HG03457 (cell line): ENCODE measurements at regions not wholly inside any gene's neighbourhood (a gene's known extent, or its start where the extent isn't known, plus 50 kb on each side); places are given as distances from the start of the nearest gene placed in this dataset.

Source experiments
- ATAC-seq: cut with Tn5 transposase; IDR thresholded peaks from one replicate; pipeline ENCODE4 v1.9.1; 2021; ENCODE audit warnings: moderate number of reproducible peaks; ENCODE audit not compliant: unreplicated experiment

DNA sequence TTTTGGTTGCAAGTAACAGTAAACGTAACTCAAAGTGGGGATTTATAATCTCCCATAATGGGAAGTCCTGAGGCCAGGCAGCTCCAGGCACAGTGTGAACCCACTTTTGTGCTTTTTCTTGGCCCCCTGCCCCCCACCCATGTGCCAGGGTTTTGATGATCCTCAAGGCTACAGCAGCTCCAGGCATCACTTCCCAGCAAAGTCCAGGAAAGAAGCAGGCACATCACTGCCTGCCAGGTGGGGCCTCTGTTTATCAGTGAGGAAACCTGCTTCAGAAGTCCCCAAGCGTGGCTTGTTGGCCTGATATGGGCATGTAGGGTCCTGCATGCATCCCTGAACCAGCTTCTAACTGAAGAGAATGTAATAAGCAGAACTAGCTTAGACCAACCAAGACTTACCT, 299.2 kb upstream of the SKOR2 start:
- ATAC-seq = no peak

DNA sequence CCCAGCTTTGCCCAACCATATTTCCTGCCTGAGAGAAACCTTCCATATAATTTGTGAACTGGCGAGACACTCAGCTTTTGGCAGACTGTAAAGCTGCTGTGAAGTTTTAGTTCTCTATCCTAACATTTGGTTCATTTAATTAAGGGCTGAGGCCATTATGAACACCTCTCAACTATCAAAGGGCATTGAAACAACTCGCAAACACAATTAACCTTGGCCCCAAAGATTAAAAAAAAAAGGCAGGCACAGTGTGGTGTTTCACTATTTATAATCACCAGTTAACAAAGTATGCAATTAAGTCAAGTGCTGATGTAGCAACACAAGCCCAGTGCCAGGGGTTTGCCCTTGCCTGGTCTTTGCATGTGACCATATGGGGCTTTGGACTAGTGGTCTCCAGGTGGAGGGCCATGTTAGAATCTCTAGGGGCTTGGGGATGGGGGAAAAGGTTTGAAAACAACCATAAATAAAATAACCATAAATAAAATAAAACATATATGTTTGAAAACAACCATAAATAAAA, 297.6 kb upstream of the SKOR2 start:
- ATAC-seq = no peak

- ATAC-seq = no peak
Observed at GRCh38 chr18:47547539-47548202, 296.2 kb upstream of the SKOR2 start.

DNA sequence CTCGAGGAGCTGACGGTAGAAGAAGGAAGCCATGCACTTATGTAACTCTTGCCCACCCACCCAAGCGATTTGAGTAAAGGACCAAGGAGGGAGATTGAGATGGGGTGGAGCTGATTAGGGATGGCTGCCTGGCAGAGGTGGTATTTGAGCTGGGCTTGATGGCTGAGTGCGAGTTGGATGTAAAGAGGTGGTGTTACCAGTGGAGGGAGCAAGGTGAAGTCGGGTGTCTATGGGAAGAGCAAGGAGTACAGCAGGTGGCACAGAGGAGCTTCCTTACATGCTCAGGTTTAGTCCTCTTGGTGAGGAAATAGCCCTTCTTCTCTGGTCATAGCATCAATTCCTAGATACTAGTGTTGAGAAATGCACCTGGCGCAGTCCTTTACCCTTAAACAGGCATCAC, 294.2 kb upstream of the SKOR2 start:
- ATAC-seq = no peak

DNA sequence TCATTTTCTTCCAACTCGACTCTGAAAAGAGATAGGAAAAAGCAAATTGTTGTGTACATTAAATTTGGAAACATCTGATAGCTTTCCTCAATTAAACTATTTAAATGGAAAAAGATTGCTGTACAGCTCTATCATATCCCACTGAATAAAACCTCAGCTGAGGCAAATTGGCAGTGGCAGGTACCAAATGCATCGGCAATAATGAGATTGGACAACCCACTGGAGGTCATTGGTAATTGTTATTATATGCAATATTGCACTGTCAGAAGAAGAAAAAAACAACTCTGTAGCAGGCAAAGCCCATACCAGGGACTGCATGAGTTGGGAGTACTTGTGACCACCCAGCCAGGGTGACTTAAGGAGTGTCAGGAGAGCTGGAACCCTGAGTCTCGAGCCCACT, 291.6 kb upstream of the SKOR2 start:
- no peak for ATAC-seq

DNA sequence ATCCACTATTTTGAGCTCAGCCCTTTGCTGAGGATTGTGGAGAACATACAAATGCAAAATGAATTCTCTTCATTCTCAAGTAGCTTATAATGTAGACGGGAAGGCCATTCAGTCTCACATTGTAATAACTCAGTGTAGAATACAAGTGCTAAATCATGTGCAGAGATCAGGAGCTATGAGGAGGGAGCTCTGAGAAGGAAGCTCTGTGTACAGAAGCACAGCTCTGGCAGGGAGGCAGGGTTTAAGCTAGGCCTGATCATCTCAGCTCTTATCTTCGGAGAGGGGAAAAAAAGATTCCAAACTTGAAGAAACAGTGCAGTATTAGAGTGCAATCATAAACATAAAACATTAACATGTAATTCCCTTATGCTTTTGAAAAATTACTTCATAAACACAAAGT, 291.1 kb upstream of the SKOR2 start:
- ATAC-seq = no peak

DNA sequence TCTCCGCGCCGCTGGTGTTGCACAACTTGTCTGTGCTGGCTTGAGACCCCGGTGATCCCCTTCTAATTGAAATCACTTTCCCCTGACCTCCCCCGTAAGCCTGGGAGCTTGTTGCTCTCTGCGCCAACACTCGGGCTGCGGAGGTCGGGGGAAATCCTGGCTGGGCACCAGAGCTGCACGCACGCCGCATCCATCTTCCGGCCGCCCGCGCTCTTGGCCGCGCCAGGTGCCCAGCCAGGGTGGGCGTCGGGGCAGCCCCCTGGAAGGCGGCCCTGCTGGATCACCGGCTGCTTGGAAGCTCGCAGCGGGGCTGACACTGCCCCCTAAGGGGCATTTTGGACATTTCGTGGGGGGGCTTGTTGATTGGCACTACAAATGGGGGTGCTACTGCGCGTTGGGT, 280.3 kb upstream of the SKOR2 start:
- no peak for ATAC-seq

DNA sequence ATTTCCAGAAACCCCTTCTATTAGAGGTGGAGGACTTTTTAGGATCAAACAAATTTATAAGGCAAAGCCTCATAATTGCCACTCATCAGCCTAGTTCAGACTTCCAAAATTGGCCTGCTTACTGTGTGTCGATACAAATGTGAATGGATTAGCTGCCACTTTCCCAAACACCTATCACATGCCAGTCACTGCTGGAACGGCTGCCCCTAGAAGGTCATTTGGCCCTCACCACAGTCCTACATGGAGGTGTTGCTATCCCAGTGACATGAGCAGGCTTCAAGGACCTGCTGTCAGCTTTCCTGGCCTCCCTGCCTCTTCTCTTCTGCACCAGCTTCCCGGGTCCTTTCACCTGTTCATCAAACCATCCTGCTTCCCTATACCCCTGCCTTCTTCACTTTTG, 279.2 kb upstream of the SKOR2 start:
- ATAC-seq = no peak

- ATAC-seq = no peak
Observed at GRCh38 chr18:47528343-47528742, 276.9 kb upstream of the SKOR2 start.

- ATAC-seq = no peak
Observed at GRCh38 chr18:47526147-47526546, 274.7 kb upstream of the SKOR2 start.

- ATAC-seq = no peak
Observed at GRCh38 chr18:47522359-47522758, 270.9 kb upstream of the SKOR2 start.

- ATAC-seq = no peak
Observed at GRCh38 chr18:47520263-47520662, 268.8 kb upstream of the SKOR2 start.

- no peak for ATAC-seq
Observed at GRCh38 chr18:47519706-47520105, 268.2 kb upstream of the SKOR2 start.

DNA sequence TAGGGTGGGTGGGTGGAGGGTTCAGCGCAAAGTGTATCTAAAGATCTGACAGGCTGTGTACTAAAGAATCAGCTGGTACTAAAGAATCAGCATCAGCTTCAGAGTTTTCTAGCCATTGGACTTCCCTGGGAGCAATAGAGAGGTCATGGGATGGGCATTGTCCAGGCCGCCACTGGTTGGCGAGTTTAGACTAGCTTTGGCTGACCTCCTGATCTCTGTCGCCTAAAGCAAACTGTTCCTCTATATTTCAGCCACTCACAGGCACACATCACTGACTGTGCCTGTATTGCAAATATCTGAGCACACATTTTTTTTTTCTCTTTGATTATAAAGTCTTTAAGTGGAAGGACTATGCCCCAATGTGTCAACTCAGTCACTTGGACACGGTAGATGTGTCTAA, 267.8 kb upstream of the SKOR2 start:
- no peak for ATAC-seq

DNA sequence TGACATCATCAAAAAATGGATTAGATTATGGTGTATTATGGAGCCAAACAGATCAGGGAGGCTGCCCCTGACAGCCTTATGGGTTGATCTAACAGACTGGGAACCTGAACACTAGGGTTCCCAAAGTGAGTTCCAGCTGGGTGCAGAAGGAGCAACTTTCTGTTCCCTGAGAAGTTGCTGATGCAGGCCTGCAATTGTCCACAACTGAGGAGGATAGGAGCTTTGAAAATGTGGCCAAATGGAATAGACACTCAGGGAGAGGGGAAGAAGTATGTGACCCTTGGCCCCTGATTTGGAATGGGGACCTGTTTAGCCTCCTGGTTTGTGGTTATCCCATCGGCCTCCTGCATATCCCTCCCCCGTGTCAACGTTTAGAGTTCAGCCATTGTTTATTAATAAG, 262.2 kb upstream of the SKOR2 start:
- no peak for ATAC-seq

DNA sequence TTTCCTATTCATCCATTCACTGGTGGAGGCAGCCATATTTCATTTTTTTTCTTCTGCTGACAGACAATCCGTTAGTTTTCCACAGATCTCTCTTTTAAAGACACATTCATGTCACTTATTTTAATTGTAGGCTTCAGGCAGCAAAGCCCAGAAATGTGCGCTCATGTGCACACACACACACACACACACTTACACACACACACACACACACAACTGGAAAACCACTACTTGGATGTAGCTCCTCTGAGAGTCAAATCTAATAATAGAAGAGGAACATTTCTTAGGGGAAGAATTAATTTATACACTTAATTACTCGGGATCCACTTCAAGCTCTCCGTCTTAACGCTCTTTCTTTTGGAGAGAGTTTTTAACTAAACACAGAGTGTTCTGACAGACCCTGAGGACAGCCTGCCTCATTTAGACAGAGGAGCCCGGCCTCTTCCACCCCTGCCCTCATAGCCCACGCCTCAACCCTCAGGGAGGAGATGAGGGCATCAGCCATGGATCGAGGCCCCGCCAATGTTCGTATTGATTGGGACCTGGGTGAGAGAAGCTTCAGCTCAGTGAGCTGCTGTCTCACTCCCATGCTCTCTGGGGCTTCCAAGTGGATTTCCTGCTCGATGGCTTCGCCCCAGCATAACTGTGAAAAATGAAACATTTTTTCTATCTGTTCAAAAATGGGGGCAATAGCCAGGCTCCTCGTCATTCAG, 261.4 kb upstream of the SKOR2 start:
- ATAC-seq = no peak

DNA sequence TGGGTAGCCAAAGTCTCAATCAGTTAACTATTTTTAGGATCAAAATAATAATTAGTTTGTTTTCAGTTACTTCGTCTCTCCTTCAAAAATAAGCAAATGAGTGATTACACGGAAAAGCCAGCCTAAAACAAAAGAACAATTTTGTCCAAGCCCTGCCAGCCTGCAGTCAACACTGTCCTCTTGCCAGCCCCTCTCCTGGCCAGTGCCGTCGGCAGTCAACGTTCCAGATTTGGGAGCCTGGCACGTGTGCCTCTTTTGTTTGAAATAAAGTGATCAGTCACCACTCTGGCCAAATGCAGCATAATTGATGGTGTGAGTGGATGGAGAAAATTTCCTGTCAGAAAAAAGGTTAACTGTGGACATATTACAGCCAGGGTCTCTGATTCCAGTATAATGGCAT, 260.6 kb upstream of the SKOR2 start:
- ATAC-seq = no peak

DNA sequence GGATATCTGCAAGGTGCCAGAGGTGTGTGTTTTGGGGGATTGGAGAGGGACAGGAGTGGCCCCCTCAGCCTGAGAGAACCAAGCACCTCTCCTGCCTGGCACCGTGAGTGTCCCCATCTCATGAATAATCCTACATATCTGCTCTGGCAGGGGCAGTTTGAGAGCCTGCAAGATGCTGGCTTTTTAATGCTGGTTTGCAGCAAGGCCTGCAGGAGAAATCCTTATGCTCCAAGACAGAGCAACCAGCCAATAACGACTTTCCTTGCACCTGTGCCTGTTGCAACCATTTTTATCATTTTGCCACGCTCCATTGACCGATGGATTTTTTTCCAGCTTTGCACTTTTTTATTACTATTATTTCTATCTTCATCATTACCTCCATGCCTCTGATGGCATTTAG, 259.4 kb upstream of the SKOR2 start:
- ATAC-seq = no peak

DNA sequence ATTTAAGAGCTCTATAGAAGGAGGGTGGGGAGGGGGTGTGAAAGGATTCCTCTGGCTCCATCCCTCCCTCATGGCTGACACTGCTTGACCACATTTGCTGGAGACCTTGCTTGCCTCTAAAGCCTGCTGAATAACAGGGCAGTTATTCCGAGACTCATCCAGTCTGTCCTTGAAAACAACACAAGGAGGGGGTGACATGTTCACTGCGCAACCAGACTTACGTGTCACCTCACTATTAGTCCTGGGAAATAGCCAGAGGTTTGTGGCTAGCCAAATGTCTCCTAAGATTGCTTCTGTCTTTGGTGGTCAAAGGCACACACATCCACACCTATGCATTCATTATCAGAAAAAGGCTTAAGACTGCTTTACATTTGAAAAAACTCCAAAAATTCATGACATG, 256.2 kb upstream of the SKOR2 start:
- no peak for ATAC-seq

- ATAC-seq = no peak
Observed at GRCh38 chr18:47506897-47507296, 255.4 kb upstream of the SKOR2 start.

DNA sequence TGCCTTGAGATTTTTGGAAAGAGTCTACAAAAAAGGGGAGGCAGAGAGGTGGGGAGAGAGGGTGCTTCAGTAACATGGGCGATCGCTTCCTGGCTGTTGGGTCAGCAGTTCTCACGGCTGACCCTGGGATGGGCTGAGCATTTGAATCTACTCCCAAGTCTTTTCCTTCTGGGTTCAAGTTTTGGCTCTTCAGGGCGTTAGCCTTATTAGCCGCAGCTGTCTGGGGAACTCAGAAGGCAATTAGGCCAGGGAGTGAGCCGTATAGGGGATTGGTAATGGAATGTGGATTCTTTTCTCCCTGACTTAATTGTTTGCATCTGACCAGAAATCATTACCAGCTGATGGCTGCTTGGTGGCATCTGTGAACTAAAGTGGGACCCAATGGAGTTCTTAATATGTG, 250.5 kb upstream of the SKOR2 start:
- ATAC-seq = no peak

- no peak for ATAC-seq
Observed at GRCh38 chr18:47500930-47501329, 249.5 kb upstream of the SKOR2 start.

DNA sequence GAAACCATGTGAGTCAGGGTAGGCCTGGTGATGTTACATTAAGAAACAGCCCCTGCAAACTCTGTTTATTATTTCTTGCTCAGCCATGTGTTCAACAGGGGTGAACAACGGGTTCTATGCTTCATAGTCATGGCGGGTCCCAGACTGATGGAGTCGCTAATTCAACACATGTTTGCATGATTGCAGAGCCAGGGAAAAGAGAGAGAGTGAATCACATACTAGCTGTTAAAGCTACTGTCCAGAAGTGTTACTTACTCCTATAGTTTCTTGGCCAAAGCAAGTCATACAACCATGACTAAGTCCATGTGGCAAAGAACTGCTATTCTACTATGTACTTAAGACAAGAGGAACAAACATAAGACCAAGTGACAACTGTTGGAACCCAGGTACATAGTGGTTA, 241.2 kb upstream of the SKOR2 start:
- ATAC-seq = no peak
